ENCODE measurements at regions not wholly inside any gene's neighbourhood (a gene's known extent, or its start where the extent isn't known, plus 50 kb on each side); places are given as distances from the start of the nearest gene placed in this dataset.

- DNase-seq (ENCODE audit: low spot score), result no peak
Measured at GRCh38 chr17:77446940-77447634, 306.3 kb downstream of the SEC14L1 start.

GRCh38 chr17:77449373-77449907 lies 308.7 kb downstream of the SEC14L1 start:
- no peak for DNase-seq (ENCODE audit: low spot score)

GRCh38 chr17:77449908-77450741 lies 309.4 kb downstream of the SEC14L1 start:
- DNase-seq (ENCODE audit: low spot score), result peak; percentile 56

- DNase-seq (ENCODE audit: low spot score), result no peak
Measured at GRCh38 chr17:77450742-77451244, 310.0 kb downstream of the SEC14L1 start.

- peak; percentile 74 for DNase-seq (ENCODE audit: low spot score)
Measured at GRCh38 chr17:77451245-77451893, 310.6 kb downstream of the SEC14L1 start.

- peak; percentile 72 for DNase-seq (ENCODE audit: low spot score)
Measured at GRCh38 chr17:77451894-77452852, 311.4 kb downstream of the SEC14L1 start.

- DNase-seq (ENCODE audit: low spot score), result no peak
Measured at GRCh38 chr17:77453613-77454241, 313.0 kb downstream of the SEC14L1 start.

- no peak for DNase-seq (ENCODE audit: low spot score)
Measured at GRCh38 chr17:77454242-77455095, 313.7 kb downstream of the SEC14L1 start.

GRCh38 chr17:77455111-77455890 lies 314.5 kb downstream of the SEC14L1 start:
- DNase-seq (ENCODE audit: low spot score), result no peak

GRCh38 chr17:77455891-77456260 lies 315.1 kb downstream of the SEC14L1 start:
- no peak for DNase-seq (ENCODE audit: low spot score)

- DNase-seq (ENCODE audit: low spot score), result no peak
Measured at GRCh38 chr17:77456271-77456950, 315.6 kb downstream of the SEC14L1 start.

GRCh38 chr17:77456951-77457548 lies 316.3 kb downstream of the SEC14L1 start:
- no peak for DNase-seq (ENCODE audit: low spot score)

- DNase-seq (ENCODE audit: low spot score), result no peak
Measured at GRCh38 chr17:77457572-77458201, 316.9 kb downstream of the SEC14L1 start.

- DNase-seq (ENCODE audit: low spot score), result no peak
Measured at GRCh38 chr17:77458202-77459017, 317.6 kb downstream of the SEC14L1 start.

GRCh38 chr17:77459018-77459755 lies 318.4 kb downstream of the SEC14L1 start:
- DNase-seq (ENCODE audit: low spot score), result no peak

- DNase-seq (ENCODE audit: low spot score), result no peak
Measured at GRCh38 chr17:77460514-77461046, 319.8 kb downstream of the SEC14L1 start.

All from kidney tubule cell (primary cell).